GM18870 (cell line): ENCODE measurements at regions not wholly inside any gene's neighbourhood (a gene's known extent, or its start where the extent isn't known, plus 50 kb on each side); places are given as distances from the start of the nearest gene placed in this dataset.
"Not testable (repeated sequence)": the region's sequence is repeated elsewhere in the genome, so short reads cannot be mapped to it uniquely, and the experiment has no call there.

Experiments
- ATAC-seq: cut with Tn5 transposase; IDR thresholded peaks from one replicate; pipeline ENCODE4 v1.9.1; 2021; ENCODE audit warnings: moderate library complexity; ENCODE audit not compliant: unreplicated experiment

GRCh38 chr18:73047688-73048087 lies 179.9 kb upstream of the NETO1 start:
- ATAC-seq, result no peak

DNA sequence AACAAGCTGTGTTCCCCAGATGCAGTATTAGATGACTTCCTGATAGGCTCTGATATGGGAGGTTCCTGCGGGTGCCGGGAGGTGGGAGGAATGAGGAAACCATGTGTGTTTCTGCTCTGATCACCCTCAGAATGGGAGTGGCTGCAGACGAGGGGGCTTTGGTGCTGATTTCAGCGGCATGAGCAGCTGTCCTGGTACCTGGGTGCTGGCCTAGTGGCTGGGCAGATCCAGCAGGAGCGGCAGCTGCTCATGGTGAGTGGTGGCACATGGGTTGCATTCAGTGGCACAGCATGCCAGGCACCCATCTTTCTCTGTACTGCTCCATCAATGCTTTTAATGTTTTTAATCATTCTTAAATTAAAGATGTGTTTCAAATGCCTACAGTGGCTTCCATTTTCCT lies 177.2 kb upstream of the NETO1 start:
- ATAC-seq, result no peak

- no peak for ATAC-seq
Observed at GRCh38 chr18:73043611-73044010, 175.8 kb upstream of the NETO1 start.

DNA sequence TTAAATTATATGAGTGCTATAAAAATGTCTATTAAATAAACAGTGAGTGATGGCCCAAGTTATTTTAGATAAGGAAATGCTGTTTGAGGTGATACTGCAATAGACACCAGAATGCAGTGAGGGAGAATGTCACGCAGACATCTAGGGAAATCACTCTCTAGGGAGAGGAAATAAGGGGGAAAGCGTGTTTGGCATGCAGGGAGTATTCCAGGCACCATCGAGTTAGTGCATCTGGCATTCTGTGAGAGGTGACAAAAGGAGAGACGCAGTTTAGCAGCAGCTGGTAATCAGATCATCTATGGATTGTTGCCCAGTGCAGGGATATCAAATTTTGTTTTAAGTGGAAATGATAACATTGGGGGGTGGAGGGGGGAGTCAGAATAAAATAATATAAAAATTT lies 175.4 kb upstream of the NETO1 start:
- ATAC-seq, result no peak

- ATAC-seq, result no peak
Observed at GRCh38 chr18:73040247-73040646, 172.5 kb upstream of the NETO1 start.

GRCh38 chr18:73038336-73038735 lies 170.5 kb upstream of the NETO1 start:
- no peak for ATAC-seq

DNA sequence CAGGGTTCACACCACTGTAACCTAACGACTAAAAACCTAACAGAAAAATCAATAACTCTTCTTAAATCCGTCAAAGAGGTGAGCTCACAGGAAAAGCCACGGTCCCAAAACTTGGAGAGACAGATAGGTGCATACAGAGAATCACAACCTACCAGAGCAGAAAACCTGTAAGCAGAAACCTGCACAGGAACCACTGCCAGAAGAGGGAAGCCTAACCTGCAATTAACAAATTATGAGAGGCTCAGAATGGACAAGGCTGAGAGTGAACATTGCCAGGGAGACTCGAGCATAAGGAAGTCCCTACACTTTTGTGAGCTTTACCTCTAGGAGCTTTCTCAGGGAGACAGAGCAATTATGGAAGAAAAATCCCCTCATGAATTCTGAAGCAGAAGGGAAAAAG lies 156.2 kb upstream of the NETO1 start:
- no peak for ATAC-seq

GRCh38 chr18:73009691-73010090 lies 141.9 kb upstream of the NETO1 start:
- no peak for ATAC-seq

GRCh38 chr18:73007915-73008308 lies 140.1 kb upstream of the NETO1 start:
- ATAC-seq, result no peak

DNA sequence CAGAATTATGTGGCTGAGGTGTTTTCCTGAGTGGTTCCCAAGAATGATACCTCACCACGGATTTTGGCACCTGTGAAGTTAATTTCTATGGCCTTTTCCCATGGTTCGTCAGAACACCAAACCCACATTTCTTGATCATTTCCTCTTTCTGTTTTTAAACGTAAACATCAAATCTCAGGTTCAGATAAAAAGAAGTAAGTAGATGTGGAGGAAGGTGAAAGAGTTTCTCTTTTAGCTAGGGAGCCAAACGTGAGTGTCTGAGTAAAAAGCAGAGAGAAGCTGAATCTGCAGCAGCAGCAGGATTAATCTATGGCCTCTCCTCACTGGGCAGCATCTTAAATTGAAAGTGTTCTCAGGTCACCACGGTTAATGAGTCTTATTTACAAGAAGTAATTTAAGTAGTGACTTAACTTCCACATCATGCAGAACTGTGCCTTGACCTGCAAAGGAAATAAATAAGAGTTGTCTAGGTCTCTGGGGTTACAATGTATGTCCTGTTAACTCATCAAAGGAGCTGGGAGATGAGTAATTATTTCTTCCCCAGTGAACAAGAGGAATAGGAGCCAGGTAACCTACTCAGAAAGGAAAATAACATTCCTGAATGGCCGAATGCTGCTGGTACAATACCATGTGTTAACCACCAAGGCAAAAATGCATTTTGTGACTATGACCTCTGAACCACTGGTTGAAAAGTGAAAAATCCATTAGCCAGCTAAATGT lies 139.6 kb upstream of the NETO1 start:
- peak; percentile 47 for ATAC-seq

GRCh38 chr18:73006331-73006730 lies 138.5 kb upstream of the NETO1 start:
- ATAC-seq, result no peak

GRCh38 chr18:73004260-73004659 lies 136.5 kb upstream of the NETO1 start:
- no peak for ATAC-seq

DNA sequence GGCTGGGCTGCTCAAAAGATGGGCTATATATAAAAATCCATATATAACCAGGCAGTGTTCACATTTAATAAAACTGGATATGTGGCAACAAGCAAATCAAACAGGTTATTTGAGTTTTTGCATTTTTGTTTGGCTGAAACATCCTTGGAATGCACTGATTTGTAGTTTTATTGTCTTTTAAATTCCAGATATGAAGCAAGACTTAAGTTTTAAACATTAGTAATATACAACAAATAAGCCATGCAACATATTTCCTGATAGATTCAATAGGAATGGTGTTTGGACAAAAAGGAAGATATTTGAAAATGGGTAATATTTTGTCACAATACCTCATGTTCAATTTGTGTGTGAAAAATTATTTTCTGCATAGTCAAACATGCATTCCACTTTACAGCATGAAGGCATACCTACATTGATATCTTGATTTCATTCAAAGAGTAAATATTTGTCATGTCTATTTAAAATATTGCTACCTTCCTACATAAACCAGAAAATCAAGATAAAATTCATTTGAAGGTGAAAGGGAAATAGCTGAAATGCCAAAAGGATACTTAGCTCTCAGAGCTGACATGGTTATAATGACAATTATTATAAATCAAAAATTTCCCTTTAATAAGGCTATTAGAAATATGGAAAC lies 132.3 kb upstream of the NETO1 start:
- no peak for ATAC-seq

DNA sequence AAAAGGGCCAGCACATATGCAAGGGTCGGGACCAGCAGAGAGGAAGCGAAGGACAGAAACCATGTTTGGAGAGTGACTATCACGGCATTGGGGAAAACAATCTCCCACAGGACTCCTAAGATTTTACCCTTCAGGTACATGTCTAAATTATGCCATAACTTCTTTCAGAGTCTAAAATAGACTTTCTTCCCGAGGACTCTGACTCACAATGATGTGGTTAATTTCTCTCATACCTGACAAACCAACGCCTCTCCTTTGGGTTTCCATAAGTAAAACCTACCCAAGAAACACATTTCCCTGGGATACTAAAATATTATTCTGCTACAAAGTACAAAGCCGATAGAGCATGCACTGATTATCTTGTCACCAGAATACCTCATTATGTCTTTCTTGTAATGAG lies 127.8 kb upstream of the NETO1 start:
- no peak for ATAC-seq

- ATAC-seq, result no peak
Observed at GRCh38 chr18:72993250-72993649, 125.5 kb upstream of the NETO1 start.

DNA sequence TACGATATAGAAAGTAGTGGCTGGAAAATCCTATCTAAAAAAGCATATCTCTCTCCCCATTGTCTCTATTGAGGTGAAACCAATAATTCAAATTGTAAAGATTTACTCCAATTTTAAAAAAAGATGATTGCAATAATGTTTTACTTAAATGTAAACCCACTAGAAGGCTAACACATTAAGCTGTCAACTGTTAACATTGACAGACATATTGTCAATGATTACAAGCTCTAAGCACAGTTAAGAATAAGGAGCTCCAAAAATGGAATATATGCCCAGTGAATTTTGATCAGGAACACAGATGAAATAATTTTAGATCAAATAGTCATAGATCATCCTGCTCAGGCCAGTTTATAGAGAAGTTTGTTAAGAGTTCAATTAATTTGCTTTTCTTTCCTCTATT lies 123.6 kb upstream of the NETO1 start:
- ATAC-seq, result no peak

DNA sequence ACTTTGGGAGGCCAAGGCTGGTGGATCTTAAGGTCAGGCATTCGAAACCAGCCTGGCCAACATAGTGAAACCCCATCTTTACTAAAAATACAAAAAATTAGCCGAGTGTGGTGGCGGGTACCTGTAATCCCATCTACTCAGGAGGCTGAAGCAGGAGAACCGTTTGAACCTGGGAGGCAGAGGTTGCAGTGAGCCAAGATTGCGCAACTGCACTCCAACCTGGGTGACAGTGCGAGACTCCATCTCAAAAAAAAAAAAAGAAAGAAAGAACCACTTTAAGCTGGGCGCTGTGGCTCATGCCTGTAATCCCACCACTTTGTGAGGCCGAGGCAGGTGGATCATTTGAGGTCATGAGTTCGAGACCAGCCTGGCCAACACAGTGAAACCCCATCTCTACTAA lies 119.8 kb upstream of the NETO1 start:
- not testable (repeated sequence) for ATAC-seq

GRCh38 chr18:72986103-72986502 lies 118.3 kb upstream of the NETO1 start:
- peak; percentile 57 for ATAC-seq

- peak; percentile 97 for ATAC-seq
Observed at GRCh38 chr18:72985686-72986085, 117.9 kb upstream of the NETO1 start.

GRCh38 chr18:72984290-72984689 lies 116.5 kb upstream of the NETO1 start:
- no peak for ATAC-seq

DNA sequence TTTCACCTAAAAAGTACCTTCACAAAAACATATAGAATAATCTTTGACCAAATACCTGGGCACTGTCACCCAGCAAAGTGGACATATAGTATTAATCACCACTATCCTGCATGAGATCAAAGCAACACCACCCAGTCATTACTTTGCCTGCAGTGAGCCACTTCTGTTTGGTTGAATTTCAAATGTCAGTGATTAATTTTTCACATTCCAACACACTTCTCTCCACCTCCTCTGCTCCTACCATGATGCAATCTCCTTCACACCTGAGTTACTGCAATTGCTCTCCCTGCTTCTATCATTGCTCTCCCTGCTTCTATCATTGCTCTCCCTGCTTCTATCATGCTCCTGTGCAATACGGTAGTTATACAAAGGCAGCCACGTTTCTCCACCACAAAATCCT lies 106.1 kb upstream of the NETO1 start:
- no peak for ATAC-seq

DNA sequence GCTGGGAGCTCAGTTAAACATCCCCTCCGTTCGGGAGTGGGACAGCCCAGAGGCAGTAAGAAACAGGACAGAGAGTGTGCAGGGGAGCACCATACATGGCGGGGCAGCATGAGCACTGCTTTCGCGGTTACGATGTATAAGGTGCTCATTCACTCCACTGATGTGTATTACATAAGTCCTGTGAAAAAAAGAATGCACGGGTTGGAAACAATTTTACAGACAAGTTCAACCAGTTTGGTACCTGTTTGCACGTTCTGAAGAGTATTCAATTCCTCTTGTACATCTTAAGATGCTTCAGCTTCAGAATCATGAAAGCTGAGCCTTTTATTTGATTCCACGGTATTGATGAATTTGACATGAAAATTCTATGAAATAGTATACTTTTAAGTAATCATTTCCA lies 97.8 kb upstream of the NETO1 start:
- no peak for ATAC-seq

DNA sequence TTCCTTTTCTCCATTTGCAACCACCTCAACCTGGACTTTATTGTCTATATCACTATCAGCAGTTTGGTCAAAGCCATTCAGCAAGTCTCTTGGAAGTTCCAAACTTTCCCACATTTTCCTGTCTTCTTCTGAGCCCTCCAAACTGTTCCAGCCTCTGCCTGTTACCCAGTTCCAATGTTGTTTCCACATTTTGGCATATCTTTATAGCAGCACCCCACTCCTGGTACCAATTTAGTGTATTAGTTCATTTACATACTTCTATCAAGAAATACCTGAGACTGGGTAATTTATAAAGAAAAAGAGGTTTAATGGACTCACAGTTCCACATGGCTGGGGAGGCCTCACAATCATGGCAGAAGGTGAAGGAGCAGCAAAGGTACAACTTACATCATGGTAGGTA lies 90.4 kb upstream of the NETO1 start:
- not testable (repeated sequence) for ATAC-seq
